GM19023 (cell line): ENCODE measurements at regions not wholly inside any gene's neighbourhood (a gene's known extent, or its start where the extent isn't known, plus 50 kb on each side); places are given as distances from the start of the nearest gene placed in this dataset.
A peak's percentile ranks its signal among the peaks of the same experiment; 100 is the strongest.

Source experiments
- ATAC-seq: cut with Tn5 transposase; IDR thresholded peaks from one replicate; pipeline ENCODE4 v1.9.1; 2021; ENCODE audit warnings: mild to moderate bottlenecking, moderate library complexity; ENCODE audit not compliant: unreplicated experiment

- no peak for ATAC-seq
These were observed 167.5 kb upstream of the RASGEF1B start for GRCh38 chr4:81639248-81639647.

- no peak for ATAC-seq
These were observed 167.0 kb upstream of the RASGEF1B start for GRCh38 chr4:81638698-81639097.

DNA sequence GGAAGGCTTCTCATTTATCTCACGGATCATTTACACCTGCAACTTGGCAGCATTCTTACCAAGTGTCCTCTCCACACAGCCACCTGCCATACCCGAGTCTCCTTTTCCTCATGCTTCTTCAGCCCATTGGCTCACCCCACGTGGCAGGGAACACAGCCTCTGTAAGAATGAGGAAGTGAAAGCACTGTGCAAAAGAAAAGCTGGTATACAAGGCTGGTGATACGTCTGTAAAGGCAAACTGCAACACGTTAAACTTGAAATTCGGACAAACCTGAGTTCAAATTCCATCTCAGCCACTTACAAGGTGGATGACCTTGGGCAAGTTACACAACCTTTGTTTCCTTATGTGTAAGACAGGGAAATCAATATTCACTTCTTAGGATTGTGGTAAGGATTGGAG lies 164.0 kb upstream of the RASGEF1B start:
- peak; percentile 58 for ATAC-seq

- no peak for ATAC-seq
These were observed 163.3 kb upstream of the RASGEF1B start for GRCh38 chr4:81634766-81635549.

DNA sequence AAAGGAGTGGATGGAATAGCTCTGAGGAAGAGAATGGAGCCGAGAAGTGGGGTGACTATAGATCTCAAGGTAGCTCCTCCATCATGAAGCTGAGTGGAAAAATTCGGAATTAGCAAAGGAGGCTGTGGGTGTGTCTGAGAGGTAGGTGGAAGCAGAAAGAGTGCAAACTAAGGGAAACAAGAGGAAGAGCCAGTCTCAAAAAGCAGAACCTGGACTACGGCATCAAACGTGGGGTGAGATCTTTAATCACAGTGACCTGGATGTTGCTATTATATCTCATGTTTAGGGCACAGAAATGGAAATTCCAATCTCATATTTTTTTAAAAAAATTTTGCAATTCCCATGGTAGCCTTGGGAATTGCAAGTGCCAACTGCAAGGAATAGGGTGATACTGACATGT lies 162.5 kb upstream of the RASGEF1B start:
- ATAC-seq = no peak

DNA sequence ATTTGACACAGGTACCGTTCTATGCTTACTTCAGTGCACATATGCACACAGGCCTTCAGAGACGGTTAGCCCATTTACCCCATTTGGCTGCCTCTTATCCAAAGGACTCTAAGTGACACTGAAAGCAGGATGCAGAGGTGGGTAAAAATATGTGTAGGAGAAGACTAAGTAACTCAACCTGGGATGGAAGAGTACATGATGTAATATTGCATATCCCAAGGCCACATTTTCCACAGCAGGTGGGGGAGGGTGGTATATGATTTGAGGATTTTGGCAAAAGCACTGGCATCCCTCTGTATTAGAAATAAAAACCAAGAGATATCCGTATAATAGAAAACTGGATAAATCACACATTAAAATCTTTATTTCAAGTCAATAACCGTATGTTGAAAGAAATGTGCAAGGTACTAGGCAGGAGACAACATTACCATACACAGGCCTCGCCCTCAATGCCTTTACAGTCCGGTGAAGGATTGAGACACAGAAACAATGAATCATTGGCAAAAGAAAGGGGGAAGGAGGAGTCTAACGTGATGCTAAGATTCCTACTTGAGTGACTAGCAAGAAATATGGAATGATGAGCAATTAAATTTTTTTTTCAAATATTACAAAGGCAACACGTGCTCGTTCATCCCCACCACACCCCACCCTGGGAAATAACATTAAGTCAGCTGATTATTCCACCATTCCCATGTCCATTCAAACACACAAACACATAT lies 161.0 kb upstream of the RASGEF1B start:
- no peak for ATAC-seq

GRCh38 chr4:81631958-81632441 lies 160.3 kb upstream of the RASGEF1B start:
- ATAC-seq = no peak

DNA sequence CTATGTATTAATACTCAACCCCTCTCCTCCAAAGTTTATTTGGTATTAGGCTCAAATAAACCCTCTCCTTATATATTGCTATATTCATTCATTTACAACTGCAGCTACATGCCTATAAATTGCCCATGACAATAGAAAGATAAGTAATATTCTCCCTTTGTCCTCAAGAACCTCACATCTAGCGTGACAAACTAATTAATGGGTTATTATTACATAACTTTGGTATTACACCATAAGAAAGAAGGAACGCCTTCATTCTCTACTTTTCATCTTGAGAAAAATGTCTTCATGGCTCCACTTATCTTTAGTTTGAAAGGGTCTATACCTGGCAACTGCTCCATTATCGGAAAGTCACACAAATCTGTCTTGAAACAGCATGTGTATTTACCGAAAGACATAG lies 157.7 kb upstream of the RASGEF1B start:
- no peak for ATAC-seq

DNA sequence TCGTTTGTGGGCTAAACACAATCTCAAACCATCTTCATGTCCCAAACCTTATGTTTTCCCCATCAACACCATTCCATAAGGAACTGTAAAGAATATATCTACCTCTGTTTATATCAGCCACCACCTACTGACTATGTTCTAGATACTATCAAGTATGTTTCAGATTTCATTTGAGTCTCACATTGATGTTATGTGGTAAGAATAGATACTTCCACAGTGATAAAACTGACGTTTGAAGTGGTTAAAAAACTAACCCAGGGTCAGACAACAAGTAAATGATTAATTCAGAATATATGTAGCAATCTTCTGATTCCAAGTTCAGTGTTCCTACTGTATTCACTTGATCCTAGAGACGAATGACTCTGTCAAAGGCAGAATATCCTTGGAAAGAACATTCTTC lies 156.8 kb upstream of the RASGEF1B start:
- ATAC-seq = no peak

- no peak for ATAC-seq
These were observed 155.9 kb upstream of the RASGEF1B start for GRCh38 chr4:81627590-81627989.

GRCh38 chr4:81626851-81627250 lies 155.1 kb upstream of the RASGEF1B start:
- ATAC-seq = no peak

DNA sequence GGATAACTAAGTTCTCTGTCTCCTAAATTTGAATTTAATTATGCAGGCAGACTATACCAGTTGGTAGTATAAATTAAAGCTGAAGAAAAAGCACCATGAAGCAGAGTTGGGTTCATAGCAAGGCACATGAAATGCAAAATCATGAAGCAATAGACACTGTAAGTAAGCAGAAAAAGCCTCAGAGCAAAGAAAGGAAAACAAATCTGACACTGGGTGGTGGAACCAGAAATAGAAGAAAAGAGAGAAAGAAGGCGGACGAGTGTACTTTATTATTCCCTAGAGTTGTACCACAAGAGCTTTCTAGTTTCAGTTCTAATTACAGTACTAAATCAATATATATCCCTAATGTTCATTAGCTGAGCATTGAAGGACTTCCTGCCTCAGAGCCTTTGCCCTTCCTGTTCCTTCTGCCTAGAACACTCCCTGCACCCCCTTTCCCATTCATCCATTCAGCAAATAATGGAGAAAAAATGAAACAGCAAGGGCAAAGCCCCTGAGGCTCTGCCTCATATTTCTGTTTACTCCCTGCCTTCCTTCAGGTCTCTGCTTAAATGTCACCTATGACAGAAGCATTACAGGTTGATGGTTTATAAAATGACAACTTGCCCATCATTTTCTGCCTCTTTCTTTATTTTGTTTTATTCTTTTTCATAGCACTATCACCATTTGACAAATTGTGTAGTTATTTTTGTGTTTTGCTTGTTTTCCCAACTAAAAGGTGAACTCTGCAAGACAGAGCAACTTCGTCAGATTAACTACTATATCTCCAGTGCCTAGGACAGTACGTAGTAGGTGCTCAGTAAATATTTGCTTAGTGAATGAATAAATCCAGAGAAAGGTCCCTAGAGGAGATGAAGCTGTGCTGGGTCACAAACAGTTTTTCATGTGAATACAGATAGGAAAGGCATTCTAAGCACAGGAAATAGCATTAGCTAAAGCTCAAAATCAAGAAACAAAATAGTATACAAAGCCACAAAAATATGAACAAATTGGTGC lies 154.0 kb upstream of the RASGEF1B start:
- no peak for ATAC-seq

GRCh38 chr4:81623434-81623833 lies 151.7 kb upstream of the RASGEF1B start:
- ATAC-seq = no peak

GRCh38 chr4:81622474-81623184 lies 150.9 kb upstream of the RASGEF1B start:
- ATAC-seq = no peak

- no peak for ATAC-seq
These were observed 150.3 kb upstream of the RASGEF1B start for GRCh38 chr4:81622028-81622427.

DNA sequence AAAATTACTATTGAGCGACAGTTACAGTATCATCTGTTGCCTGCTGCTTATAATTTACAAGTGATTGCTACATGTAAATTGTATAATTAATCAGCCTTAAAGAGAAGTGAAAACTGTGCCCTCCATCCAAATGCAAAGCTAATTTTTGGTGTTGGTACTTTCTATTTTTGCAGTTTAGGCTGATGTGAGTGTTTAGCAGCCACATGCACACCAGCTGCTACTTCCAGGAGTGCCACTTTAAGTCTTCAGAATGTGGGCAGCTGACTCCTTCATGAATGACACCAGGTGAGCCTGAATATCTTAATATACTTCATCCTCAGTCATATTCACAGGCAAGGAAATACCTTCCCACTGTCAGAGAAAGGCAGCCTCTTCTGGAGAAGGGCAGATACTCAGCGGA lies 149.8 kb upstream of the RASGEF1B start:
- no peak for ATAC-seq

DNA sequence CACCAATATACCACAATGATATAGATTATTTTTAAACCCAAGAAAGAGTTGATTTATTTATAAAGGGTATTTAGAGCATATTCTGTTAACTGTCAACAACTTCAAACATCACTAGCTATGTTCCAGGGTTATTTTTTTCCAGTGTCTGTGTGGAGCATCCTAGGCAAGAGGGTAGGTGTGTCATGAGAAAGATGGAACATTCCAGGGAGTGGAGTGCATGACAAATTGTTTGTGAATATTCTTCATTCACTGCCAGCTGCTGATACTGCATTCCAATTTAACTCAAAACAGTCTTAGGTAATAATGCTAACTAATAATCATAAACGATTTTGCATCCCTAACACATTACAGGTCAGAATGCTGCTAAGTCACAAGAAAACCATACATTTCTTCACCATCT lies 148.7 kb upstream of the RASGEF1B start:
- ATAC-seq = no peak

DNA sequence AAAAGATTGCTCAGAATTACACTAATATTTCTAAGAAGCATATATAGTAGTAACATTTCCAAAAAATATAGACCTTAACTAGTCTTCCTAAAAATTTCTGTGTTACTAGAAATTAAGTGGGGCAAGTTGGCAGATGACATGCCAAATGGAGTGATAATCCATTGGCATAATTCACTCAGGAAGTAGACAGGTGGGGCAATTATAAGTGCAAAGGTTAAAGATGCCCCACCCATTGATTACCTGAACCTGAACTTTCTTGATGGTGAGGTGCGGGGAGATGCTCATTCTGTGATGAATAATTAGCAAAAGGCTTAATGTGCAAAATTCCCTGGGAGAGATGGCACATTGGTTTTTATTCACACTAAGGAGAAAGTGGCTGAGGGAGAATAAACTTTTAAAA lies 145.8 kb upstream of the RASGEF1B start:
- ATAC-seq = no peak

GRCh38 chr4:81611221-81611620 lies 139.5 kb upstream of the RASGEF1B start:
- no peak for ATAC-seq

DNA sequence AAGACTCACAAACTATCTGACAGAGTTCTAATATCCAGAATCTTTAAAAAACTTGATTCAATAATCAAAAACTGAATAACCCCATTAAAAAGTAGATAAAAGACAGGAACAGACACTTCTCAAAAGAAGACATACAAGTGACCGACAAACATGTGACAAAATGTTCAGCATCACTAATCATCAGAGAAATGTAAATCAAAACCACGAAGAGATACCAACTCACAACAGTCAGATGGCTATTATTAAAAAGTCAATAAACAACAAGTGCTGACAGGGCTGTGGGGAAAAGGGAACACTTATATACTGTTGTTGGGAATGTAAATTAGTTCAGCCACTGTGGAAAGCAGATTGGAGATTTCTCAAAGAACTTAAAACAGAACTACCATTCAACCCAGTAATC lies 138.1 kb upstream of the RASGEF1B start:
- ATAC-seq = no peak
